ENCODE measurements at regions not wholly inside any gene's neighbourhood (a gene's known extent, or its start where the extent isn't known, plus 50 kb on each side); places are given as distances from the start of the nearest gene placed in this dataset.
"Not testable (repeated sequence)": the region's sequence is repeated elsewhere in the genome, so short reads cannot be mapped to it uniquely, and the experiment has no call there.

DNA sequence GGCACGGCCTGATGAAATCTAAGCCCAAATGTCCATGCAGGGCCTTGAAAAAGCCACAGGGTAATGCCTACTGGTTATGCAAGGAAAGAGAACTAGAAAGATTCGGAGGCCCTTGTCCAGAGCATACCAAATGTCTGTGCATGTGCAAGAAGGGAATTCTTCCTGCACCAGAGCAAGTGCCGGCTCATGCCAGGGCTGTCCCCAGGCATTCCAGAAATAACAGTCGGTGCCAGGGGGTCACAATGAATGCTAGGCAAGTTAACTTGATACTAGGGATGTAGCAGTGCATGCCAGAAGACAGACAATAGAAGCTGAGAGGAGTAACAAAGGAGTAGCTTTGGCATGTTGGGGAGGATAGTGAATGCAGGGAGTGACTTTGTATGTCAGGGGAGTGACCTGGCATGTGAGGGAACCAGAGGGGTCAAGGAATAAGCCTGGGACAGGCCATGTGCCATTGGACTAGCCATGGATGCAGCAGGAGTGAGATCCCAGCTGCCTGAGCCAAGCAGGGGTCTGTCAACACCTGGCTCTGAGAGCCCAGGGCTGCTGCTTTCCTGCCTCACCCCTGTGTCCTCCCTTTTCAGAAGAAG lies 119.5 kb upstream of the UNC5B start:
- no peaks in the 10 kb centered on the region for H3K36me3 ChIP-seq
- no peaks in the 10 kb centered on the region for H3K9me3 ChIP-seq (replicated peaks)
- no peak overlapping the region for H3K27ac ChIP-seq
- no peak overlapping the region for H3K4me3 ChIP-seq
- no peaks in the 10 kb centered on the region for H3K27me3 ChIP-seq (replicated peaks)
- DNase-seq (ENCODE audit: low read depth in 1 of 2, low spot score in 2 of 2): no peak
- no peaks in the 10 kb centered on the region for H3K4me1 ChIP-seq (replicated peaks)

DNA sequence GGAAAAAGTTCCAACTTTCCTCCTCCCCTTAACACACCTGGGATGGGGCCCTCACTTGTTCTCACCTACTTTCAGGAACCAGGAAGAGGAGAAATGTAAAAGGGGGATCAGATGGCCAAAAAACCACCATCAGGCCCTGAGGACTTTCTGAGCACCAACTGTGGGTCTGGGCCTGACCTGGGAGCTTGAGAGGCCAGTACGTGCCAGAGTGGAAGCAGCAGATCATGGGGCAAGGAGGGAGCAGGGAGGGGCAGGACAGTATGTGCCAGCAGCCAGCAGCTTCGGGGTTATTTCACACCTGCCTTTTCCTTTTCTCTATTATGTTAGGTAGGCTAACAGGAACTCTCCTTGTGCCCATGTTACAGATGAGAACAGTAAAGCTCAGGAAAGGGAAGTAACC lies 118.8 kb upstream of the UNC5B start:
- Histone ChIP-seq H3K27me3 (replicated peaks) (no peaks in the 10 kb centered on the region), H3K4me3 (no peak overlapping the region), H3K36me3 (no peaks in the 10 kb centered on the region), H3K9me3 (replicated peaks) (no peaks in the 10 kb centered on the region), H3K4me1 (replicated peaks) (no peaks in the 10 kb centered on the region), H3K27ac (no peak overlapping the region)
- no peak for DNase-seq (ENCODE audit: low read depth in 1 of 2, low spot score in 2 of 2)

DNA sequence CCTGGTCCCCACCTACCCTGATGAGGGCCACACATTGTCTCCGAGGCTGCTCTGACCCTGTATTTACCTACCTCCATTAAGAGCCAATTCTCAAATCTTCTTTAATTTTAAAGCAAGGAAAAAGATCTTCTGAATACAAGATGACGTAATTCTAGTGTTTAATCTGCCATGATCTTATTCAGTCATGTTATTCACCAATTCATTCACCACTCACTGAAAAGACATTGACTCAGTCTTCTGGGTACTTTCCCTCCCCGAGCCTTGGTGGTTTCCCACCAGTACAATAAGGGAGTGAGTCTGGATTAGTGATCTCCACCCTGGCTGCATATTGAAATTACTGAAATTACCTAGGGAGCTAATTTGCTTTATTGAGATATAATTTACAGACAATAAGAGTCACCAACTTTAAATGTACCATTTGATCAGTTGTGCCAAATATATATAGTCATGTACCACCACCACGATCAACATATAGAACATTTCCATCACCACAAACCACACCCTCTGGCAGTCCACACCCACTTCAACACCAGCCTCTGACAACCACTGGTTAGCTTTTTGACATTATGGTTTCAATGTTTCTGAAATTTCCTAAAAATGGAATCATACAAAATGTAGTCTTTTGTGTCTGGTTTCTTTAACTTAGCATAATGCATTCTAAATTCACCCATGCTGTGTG lies 117.5 kb upstream of the UNC5B start:
- Histone ChIP-seq H3K36me3 (no peaks in the 10 kb centered on the region), H3K27ac (no peak overlapping the region), H3K4me1 (replicated peaks) (no peaks in the 10 kb centered on the region), H3K27me3 (replicated peaks) (no peaks in the 10 kb centered on the region; the same call in 1 of the 2 replicates), H3K4me3 (no peak overlapping the region), H3K9me3 (replicated peaks) (no peaks in the 10 kb centered on the region)
- no peak for DNase-seq (ENCODE audit: low read depth in 1 of 2, low spot score in 2 of 2)

DNA sequence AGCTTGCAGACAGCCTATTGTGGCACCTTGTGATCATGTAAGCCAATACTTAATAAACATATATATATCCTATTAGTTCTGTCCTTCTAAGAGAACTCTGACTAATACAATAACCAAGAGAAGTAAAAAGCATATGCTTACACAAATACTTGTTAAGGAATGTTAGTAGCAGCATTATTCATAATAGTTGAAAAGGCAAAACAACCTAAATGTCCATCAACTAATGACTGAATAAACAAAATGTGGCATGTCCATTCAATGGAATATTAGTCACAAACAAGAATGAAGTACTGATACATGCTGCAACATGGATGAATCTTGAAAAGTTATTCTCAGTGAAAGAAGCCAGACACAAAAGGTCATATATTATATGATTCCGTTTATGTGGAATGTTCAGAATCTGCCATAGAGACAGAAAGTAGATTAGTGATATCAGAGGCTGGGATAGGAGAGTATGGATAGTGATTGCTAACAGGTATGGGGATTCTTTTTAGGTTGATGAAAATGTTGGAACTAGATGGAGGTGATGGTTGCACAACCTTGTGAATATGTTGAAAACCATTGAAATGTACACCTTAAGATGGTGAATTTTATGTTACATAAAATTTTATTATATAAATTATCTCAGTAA lies 112.5 kb upstream of the UNC5B start:
- Histone ChIP-seq H3K4me1 (replicated peaks) (no peaks in the 10 kb centered on the region), H3K27ac (no peak overlapping the region), H3K27me3 (replicated peaks) (peaks cover 7% of the 10 kb centered on the region), H3K36me3 (no peaks in the 10 kb centered on the region), H3K4me3 (no peak overlapping the region), H3K9me3 (replicated peaks) (no peaks in the 10 kb centered on the region)
- no peak for DNase-seq (ENCODE audit: low read depth in 1 of 2, low spot score in 2 of 2)

DNA sequence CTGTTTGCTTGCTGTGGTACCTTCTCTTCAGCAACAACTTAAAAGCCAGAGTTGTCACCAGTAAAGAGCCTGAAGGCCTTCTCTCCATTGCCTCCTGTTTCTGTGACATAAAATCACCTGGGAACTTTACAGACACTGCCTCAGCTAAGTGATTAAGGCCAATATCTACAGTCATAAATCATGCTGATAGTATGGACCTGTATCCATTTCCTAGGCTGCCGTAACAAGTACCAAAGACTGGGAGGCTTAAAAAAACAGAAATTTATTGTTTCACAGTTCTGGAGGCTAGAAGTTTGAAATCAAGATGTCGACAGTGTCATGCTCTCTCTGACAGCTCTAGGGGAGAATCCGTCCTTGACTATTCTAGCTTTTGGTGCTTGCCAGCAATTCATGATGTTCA lies 108.4 kb upstream of the UNC5B start:
- Histone ChIP-seq H3K4me1 (replicated peaks) (no peaks in the 10 kb centered on the region), H3K36me3 (no peaks in the 10 kb centered on the region), H3K27me3 (replicated peaks) (peaks cover 7% of the 10 kb centered on the region), H3K4me3 (no peak overlapping the region), H3K9me3 (replicated peaks) (no peaks in the 10 kb centered on the region), H3K27ac (no peak overlapping the region)
- no peak for DNase-seq (ENCODE audit: low read depth in 1 of 2, low spot score in 2 of 2)

DNA sequence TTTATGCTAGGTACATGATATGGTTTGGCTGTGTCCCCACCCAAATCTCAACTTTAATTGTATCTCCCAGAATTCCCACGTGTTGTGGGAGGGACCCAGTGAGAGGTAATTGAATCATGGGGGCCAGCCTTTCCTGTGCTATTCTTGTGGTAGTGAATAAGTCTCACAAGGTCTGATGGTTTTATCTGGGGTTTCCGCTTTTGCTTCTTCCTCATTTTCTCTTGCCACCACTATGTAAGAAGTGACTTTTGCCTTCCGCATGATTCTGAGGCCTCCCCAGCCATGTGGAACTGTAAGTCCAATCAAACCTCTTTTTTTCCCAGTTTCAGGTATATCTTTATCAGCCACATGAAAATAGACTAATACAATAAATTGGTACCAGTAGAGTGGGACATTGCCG lies 106.2 kb upstream of the UNC5B start:
- H3K27ac ChIP-seq; H3K4me1 ChIP-seq (replicated peaks); H3K27me3 ChIP-seq (replicated peaks); H3K4me3 ChIP-seq; H3K9me3 ChIP-seq (replicated peaks); DNase-seq (ENCODE audit: low read depth in 1 of 2, low spot score in 2 of 2); H3K36me3 ChIP-seq: not testable (repeated sequence)

DNA sequence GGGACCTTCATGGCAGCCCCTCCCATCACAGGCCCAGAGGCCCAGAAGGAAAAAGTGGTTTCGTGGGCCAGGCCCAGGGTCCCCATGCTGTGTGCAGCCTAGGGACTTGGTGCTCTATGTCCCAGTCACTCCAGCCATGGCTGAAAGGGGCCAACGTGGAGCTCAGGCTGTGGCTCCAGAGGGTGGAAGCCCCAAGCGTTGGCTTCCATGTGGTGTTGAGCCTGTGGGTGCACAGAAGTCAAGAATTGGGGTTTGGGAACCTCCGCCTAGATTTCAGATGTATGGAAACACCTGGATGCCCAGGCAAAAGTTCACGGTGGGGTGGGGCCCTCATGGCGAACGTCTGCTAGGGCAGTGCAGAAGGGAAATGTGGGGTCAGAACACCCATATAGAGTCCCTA lies 105.3 kb upstream of the UNC5B start:
- not testable (repeated sequence) for H3K4me1 ChIP-seq (replicated peaks); H3K27ac ChIP-seq; H3K36me3 ChIP-seq; H3K4me3 ChIP-seq; H3K27me3 ChIP-seq (replicated peaks); H3K9me3 ChIP-seq (replicated peaks); DNase-seq (ENCODE audit: low read depth in 1 of 2, low spot score in 2 of 2)

DNA sequence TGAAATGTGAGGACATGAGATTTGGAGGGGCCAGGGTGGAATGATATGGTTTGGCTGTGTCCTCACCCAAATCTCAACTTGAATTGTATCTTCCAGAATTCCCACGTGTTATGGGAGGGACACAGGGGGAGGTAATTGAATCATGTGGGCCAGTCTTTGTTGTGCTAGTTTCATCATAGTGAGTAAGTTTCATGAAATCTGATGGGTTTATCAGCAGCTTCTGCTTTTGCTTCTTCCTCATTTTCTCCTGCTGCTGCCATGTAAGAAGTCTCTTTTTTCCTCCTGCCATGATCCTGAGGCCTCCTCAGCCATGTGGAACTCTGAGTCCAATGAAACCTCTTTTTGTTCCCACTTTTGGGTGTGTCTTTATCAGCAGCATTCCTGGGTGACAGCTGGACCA lies 104.3 kb upstream of the UNC5B start:
- H3K27ac ChIP-seq; H3K36me3 ChIP-seq; H3K4me3 ChIP-seq; H3K4me1 ChIP-seq (replicated peaks); DNase-seq (ENCODE audit: low read depth in 1 of 2, low spot score in 2 of 2); H3K27me3 ChIP-seq (replicated peaks); H3K9me3 ChIP-seq (replicated peaks): not testable (repeated sequence)

DNA sequence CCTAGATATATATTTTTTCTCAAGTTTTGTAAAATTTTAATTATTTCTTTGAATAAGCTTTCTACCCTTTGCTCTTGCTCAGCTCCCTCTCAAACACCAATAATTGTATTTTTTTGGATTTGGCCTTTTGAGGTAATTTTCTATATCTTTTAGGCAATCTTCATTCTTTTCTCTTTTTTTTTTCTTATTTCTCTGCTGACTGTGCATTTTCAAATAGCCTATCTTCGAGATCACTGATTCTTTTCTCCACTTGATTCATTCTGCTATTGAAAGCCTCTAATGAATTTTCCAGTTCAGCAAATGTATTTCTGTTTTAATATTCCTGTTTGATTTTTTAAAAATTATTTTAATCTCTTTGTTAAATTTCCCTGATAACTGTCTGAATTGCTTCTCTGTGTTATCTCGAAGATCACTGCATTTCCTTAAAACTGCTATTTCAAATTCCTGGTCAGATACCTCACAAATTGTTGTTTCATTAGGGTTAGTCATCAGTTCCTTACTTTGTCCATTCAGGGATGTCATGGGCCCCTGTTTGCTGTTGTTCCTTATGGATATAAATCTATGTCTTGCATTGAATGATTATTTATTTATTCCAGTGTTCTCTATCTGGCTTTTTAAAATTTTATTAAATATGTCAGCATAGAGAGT lies 100.1 kb upstream of the UNC5B start:
- Histone ChIP-seq H3K4me1 (replicated peaks) (no peaks in the 10 kb centered on the region), H3K27ac (no peak overlapping the region), H3K4me3 (no peak overlapping the region), H3K9me3 (replicated peaks) (no peaks in the 10 kb centered on the region), H3K36me3 (no peaks in the 10 kb centered on the region), H3K27me3 (replicated peaks) (no peaks in the 10 kb centered on the region; the same call in 1 of the 2 replicates)
- DNase-seq (ENCODE audit: low read depth in 1 of 2, low spot score in 2 of 2): no peak

DNA sequence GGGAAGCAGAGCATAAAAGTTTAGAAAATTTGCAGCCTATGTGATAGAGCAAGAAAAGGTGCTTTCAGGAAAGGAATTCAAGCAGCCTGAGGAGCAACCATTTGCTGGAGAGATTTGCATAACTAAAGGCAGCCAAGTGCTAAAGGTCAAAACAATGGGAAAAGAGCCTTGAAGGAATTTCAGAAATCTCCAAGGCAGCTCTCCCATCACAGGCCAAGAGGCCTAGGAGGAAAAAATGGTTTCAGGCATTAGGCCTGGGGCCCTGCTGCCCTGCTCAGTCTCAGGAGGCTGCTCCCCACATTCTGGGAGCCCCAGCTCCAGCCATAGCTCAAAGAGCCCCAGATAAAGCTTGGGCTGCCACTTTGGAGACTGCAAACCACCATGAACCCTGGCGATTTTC lies 95.9 kb upstream of the UNC5B start:
- no peaks in the 10 kb centered on the region for H3K27me3 ChIP-seq (replicated peaks)
- peaks cover 3% of the 10 kb centered on the region; the same call in 1 of the 2 replicates for H3K9me3 ChIP-seq (replicated peaks)
- H3K4me1 ChIP-seq (replicated peaks): no peaks in the 10 kb centered on the region
- no peak for DNase-seq (ENCODE audit: low read depth in 1 of 2, low spot score in 2 of 2)
- no peaks in the 10 kb centered on the region for H3K36me3 ChIP-seq
- no peak overlapping the region for H3K4me3 ChIP-seq
- H3K27ac ChIP-seq: no peak overlapping the region

DNA sequence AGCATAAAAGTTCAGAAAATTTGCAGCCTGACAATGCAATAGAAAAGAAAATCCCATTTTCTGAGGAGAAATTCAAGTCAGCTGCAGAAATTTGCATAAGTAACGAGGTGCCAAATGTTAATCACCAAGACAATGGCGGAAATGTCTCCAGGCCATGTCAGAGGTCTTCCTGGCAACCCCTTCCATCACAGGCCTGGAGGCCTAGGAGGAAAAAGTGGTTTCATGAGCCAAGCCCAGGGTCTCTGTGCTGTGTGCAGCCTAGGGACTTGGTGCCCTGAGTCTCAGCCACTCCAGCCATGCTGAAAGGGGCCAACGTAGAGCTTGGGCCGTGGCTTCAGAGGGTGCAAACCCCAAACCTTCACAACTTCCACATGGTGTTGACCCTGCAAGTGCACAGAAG lies 94.8 kb upstream of the UNC5B start:
- not testable (repeated sequence) for H3K9me3 ChIP-seq (replicated peaks); H3K4me3 ChIP-seq; H3K27ac ChIP-seq; H3K27me3 ChIP-seq (replicated peaks); DNase-seq (ENCODE audit: low read depth in 1 of 2, low spot score in 2 of 2); H3K4me1 ChIP-seq (replicated peaks); H3K36me3 ChIP-seq

DNA sequence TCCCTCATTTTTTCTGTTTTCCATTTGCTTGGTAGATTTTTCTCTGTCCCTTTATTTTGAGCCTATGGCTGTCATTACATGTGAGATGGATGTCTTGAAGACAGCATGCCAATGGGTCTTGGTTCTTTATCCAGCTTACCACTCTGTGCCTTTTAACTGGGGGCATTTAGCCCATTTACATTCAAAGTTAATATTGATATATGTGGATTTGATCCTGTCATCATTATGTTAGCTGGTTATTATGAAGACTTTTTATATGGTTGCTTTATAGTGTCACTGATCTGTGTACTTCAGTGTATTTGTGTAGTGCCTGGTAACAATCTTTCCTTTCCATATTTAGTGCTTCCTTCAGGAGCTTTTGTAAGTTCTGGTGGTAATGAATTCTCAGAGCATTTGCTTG lies 89.3 kb upstream of the UNC5B start:
- Histone ChIP-seq H3K4me1 (replicated peaks) (no peaks in the 10 kb centered on the region), H3K9me3 (replicated peaks) (peaks cover 3% of the 10 kb centered on the region; the same call in 1 of the 2 replicates), H3K36me3 (no peaks in the 10 kb centered on the region), H3K27ac (no peak overlapping the region), H3K27me3 (replicated peaks) (peaks cover 10% of the 10 kb centered on the region; the same call in 1 of the 2 replicates), H3K4me3 (no peak overlapping the region)
- DNase-seq (ENCODE audit: low read depth in 1 of 2, low spot score in 2 of 2): no peak

DNA sequence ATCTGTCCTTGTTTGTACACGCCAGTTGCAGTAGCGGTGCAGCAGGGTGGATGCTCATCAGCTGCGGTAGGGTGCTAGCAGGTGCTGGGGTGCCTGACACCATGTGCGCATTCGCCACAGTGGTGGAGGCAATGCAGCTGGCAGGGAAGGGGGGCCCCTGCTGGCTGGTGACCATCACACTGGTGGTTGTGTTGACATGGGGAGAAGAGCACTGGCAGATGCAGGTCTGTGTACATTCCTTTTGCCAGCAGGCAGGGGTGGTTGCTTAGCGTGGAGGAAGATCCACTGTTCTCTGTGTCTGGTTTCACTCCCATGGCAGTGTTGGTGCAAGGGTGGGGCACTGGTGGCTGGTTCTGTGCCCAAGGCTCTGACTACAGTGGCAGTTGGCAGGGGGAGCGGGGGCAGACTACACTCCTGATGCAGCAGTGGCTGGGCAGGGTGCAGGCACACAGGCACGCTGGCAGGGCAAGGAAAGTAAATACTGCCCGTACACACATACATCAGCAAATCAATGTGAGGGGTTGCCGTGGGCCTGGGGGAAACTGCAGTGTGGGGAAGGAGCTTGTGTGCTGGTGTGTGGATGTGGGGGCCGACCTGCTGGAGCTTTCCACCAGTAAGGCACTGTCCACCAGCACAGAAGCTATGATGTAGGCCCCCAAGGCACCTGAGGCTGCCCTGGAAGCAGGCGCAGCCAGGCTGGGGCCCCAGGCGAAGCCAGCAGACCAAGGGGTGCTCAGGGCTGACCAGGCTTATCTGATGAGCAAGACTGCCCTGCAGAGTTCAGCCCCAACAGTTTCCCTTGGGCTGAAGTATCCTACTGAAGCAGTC lies 87.2 kb upstream of the UNC5B start:
- no peaks in the 10 kb centered on the region for H3K36me3 ChIP-seq
- H3K4me3 ChIP-seq: no peak overlapping the region
- no peak for DNase-seq (ENCODE audit: low read depth in 1 of 2, low spot score in 2 of 2)

DNA sequence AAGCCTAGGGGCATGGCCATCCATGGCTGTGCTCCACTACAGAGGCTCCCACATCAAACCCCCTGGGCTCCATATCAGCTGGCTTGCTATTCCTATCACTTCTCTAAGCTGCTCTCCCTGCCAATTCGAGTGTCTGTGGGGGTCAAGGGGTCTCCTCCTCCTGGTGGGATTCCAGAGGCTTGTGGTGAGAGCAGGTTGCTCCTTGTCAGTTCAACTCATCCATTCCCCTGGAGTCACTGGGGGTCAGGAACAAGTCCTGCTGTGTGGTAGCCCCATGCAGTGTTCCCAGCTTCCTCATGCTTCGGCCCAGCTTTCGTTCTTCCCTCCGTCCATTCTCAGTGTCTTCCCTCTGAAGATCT lies 86.6 kb upstream of the UNC5B start:
- Histone ChIP-seq H3K36me3 (no peaks in the 10 kb centered on the region), H3K27ac (no peak overlapping the region), H3K4me1 (replicated peaks) (no peaks in the 10 kb centered on the region), H3K9me3 (replicated peaks) (no peaks in the 10 kb centered on the region), H3K27me3 (replicated peaks) (peaks cover 19% of the 10 kb centered on the region), H3K4me3 (no peak overlapping the region)
- DNase-seq (ENCODE audit: low read depth in 1 of 2, low spot score in 2 of 2): no peak

More for the DNA sequence above, 87.2 kb upstream of the UNC5B start:
- Histone ChIP-seq H3K27me3 (replicated peaks) (peaks cover 14% of the 10 kb centered on the region), H3K27ac (no peak overlapping the region), H3K4me1 (replicated peaks) (no peaks in the 10 kb centered on the region), H3K9me3 (replicated peaks) (no peaks in the 10 kb centered on the region)

All from SJSA1 (cell line).